H1 (cell line): ENCODE measurements at regions not wholly inside any gene's neighbourhood (a gene's known extent, or its start where the extent isn't known, plus 50 kb on each side); places are given as distances from the start of the nearest gene placed in this dataset.

Experiments
- ASH2L ChIP-seq: fragments of 200-600, 300-600 bp; sonication (generic); IDR thresholded peaks from one replicate; pipeline ENCODE4 v1.7.1; 2017; ENCODE audit warnings: low read length
- BCL11A ChIP-seq, 2 experiments: IDR thresholded peaks; one replicate each; pipeline ENCODE4 v1.6.1; 2011; ENCODE audit warnings: low read depth in 2 of 2, low read length in 2 of 2, mild to moderate bottlenecking in 2 of 2
- CBX8 ChIP-seq: fragments of 300-800, 300-1000 bp; sonication (generic); IDR thresholded peaks from 2 replicates; pipeline ENCODE4 v1.7.1; 2016; ENCODE audit warnings: low read depth, low read length, borderline replicate concordance
- CREB1 ChIP-seq: IDR thresholded peaks from 2 replicates; pipeline ENCODE4 v1.6.1; 2012; ENCODE audit warnings: inconsistent platforms
- CTCF ChIP-seq, 3 experiments: IDR thresholded peaks; 1 replicate in 2 of 3; 2 replicates in 1 of 3; pipeline versions ENCODE4 v1.5.1 to v1.6.1; 2011; ENCODE audit warnings: low read length in 3 of 3, mild to moderate bottlenecking in 3 of 3, inconsistent platforms in 2 of 3, low read depth in 1 of 3, moderate library complexity in 1 of 3; ENCODE audit not compliant: insufficient read depth in 1 of 3; ENCODE audit errors: control extremely low read depth in 1 of 3
- EP300 ChIP-seq, 2 experiments: IDR thresholded peaks; 1 replicate in 1 of 2; 2 replicates in 1 of 2; pipeline ENCODE4 v1.6.1; 2011 to 2012; ENCODE audit warnings: low read depth in 2 of 2, low read length in 2 of 2, mild to moderate bottlenecking in 2 of 2, borderline replicate concordance in 1 of 2, inconsistent platforms in 1 of 2, moderate library complexity in 1 of 2
- JUND ChIP-seq: IDR thresholded peaks from 2 replicates; pipeline ENCODE4 v1.6.1; 2011; ENCODE audit warnings: mild to moderate bottlenecking, improper control_type of control experiment, low read length
- KDM1A ChIP-seq: fragments of 200-600, 300-600 bp; sonication (generic); IDR thresholded peaks from 2 replicates; pipeline ENCODE4 v1.7.1; 2016; ENCODE audit warnings: mild to moderate bottlenecking, low read length, borderline replicate concordance
- POLR2A ChIP-seq, 2 experiments: IDR thresholded peaks; 1 replicate in 1 of 2; 2 replicates in 1 of 2; pipeline ENCODE4 v1.6.1; 2011; ENCODE audit warnings: low read depth in 2 of 2, low read length in 2 of 2, mild to moderate bottlenecking in 2 of 2; ENCODE audit errors: control extremely low read depth in 1 of 2
- POLR2AphosphoS5 ChIP-seq: IDR thresholded peaks from 2 replicates; pipeline ENCODE4 v1.6.1; 2011; ENCODE audit warnings: low read depth, low read length
- RFX5 ChIP-seq: IDR thresholded peaks from 2 replicates; pipeline ENCODE4 v1.6.1; 2011; ENCODE audit warnings: low read depth, low read length, improper control_type of control experiment, borderline replicate concordance

GRCh38 chr5:104891596-104891995, 1329.0 kb upstream of the NUDT12 start:
- TF ChIP-seq POLR2AphosphoS5 (no peak), RFX5 (no peak), CTCF (IDR thresholded peaks at IDR 0.05; ENCODE audit: control extremely low read depth in 1 of 3, insufficient read depth in 1 of 3, low read depth in 1 of 3, low read length in 3 of 3) (no peak), CBX8 (no peak), EP300 (IDR thresholded peaks at IDR 0.05; ENCODE audit: borderline replicate concordance in 1 of 2, low read depth in 2 of 2, low read length in 2 of 2) (no peak), CREB1 (no peak), JUND (no peak), POLR2A (IDR thresholded peaks at IDR 0.05; ENCODE audit: control extremely low read depth in 1 of 2, low read depth in 2 of 2, low read length in 2 of 2) (no peak), KDM1A (no peak), ASH2L (no peak), BCL11A (IDR thresholded peaks at IDR 0.05; ENCODE audit: low read depth in 2 of 2, low read length in 2 of 2) (no peak)
